CD4-positive, alpha-beta T cell treated with Interleukin-15 for 1 hour (primary cell): ENCODE measurements at regions not wholly inside any gene's neighbourhood (a gene's known extent, or its start where the extent isn't known, plus 50 kb on each side); places are given as distances from the start of the nearest gene placed in this dataset.

Experiments used
- DNase-seq: peaks from one replicate; pipeline ENCODE4 v3.0.0-alpha.2; 2020

DNA sequence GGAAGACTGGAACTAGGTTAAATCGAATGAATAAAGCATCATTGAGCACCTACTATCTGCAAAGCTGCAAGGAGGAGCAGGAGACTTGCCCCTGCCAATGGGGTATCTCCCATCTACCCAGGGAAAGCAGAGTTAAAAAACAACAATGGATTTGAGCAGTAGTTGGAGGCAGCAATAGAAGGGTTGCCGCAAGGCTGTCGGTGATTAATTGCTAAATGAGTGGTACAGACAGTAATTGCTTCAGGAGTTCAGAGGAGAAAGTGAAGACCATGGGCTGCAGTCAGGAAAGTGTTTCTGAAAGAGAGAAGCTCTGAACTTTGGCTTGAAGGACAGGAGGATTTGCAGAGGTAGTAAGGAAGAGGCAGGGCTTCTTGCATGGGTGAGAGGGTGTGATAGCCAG, 152.9 kb downstream of the ACTL8 start:
- no peak for DNase-seq

- no peak for DNase-seq
Observed at GRCh38 chr1:17908945-17909344, 153.8 kb downstream of the ACTL8 start.

DNA sequence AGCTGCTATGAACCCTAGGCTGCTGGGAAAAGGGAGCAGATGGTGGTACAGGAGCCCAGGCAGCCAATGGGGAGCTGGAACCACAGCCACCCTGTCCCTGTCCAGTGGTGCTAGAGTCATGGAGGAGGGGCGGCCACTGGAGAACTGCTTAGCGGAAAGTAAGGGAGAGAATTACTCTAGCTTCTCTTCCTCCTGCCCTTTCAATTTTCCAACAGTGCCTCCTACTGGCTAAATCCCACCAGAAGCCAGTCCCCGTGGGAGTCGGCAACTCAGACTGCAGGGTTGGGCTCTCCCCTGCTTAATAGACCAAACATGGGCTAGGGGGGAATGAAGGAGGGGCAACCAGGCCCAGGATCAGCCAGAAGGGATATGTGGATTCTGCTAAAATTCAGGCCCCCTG, 154.5 kb downstream of the ACTL8 start:
- no peak for DNase-seq

DNA sequence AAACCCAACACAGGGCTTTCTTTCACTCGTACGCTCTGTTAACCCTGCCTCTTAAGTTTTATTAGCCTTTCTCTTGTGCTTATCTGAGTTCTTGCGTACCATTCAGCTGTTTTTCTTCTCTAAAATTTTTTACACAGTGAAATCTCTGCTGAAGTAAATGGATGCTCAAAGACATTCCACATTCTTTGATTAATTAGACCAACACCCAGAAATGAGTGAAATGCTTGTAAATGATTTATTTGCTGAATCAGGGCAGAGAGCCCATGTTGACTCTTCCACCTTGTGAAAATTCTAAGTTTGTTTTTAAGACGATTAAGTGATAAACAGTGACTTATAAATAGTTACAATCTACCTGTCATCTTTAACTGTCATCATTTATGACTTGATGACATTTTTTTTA, 156.7 kb downstream of the ACTL8 start:
- DNase-seq, result no peak

DNA sequence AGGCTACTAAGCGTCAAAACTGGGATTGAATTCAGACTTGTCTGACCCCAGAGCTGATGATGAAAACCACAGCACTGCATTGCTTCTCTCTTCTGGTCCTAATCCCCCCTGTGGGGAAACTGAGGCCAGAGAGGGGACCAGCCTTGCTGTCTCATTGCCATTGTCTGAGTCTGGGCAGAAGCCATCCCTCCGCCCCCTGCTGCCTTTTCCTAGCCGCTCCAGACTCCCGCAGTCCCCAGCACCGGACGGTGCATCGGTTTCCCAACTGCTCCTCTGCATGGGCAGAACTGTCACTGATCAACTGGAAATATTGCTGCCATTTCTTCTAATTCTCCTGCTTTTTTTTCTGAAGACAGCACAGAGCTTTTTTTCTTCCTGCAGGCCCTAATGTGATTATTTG, 157.4 kb downstream of the ACTL8 start:
- no peak for DNase-seq

GRCh38 chr1:17913326-17914115, 158.4 kb downstream of the ACTL8 start:
- DNase-seq, result no peak

GRCh38 chr1:17914131-17914530, 159.0 kb downstream of the ACTL8 start:
- no peak for DNase-seq

- no peak for DNase-seq
Observed at GRCh38 chr1:17914987-17915386, 159.9 kb downstream of the ACTL8 start.

GRCh38 chr1:17915511-17916197, 160.5 kb downstream of the ACTL8 start:
- DNase-seq, result no peak

- no peak for DNase-seq
Observed at GRCh38 chr1:17916702-17917101, 161.6 kb downstream of the ACTL8 start.

DNA sequence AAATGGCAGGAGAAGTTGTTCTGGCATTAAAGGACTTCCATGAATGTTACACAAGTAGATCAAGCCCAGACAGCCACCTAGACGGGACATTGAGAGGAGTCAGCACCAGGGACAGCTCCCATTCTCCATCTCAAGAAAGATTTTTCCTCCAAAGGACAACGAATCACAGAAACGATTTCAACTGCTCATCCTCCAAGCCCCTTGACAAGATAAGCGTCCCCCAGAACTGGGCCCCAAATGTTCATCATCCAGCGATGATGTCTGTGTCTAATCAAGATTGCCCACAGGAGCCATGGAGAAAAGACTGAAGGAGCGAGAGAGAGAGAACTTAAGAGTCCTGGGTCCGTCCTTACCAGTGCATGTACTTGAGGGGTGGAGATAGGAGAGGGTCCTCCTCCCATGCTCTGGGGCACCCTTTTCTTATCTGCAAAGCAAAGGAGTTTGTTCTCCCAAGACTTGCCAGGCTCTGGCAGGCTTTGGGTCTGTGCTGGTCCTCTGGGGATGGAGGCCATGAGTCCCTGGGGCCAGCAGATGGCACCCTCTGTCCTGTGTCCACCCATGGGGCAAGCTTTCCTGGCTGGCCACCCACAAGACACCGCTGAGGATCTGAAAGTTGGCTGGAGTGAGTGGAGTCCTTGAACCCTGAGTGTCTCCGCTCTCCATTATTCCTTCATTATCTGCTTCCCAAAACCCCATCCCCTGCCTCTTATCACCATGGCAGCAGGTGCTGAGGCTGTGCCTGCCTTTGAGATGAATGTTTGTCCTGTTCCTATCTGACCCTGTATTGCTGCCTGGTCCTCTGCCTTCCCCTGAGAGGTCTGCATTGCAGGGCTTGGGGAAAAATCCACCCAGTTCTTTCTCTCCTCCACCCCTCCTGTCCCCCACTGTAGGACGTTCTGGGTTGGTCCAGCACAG, 164.6 kb downstream of the ACTL8 start:
- no peak for DNase-seq

DNA sequence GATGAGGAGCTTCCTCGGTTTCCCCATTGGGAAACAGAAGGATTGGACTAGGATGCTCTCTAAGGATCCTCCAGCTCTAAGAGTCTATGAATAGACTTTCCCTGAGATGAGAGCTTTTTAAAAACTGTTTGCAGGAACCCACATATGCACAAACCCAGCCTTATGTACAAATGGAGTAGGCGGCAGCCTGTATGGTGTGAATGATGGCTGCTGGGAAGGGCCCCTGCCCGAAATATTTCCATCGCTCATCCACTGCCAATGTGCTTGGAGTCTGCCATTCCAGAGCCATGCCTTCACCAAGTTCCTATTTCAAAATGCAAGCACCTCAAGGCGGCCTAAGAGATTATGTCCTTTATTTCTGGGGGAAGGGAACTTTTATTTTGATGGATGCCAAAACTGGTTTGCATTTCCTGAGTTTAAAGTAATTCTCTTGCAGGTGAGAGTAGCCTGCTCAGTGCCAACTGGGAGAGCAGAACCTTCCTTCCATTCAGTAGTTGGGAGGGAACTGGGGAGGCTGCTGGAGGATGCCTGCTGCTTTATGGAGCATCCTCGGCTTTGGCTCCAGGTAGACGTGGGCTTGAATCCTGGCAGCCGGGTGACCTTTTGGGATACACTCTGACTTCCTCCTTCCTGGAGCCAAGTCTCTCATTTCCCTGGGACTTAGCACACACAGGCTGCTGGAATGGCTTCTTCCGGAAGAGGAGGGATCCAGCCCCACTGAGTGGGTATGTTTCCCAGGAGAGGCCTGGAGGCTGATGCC, 165.9 kb downstream of the ACTL8 start:
- DNase-seq, result no peak

DNA sequence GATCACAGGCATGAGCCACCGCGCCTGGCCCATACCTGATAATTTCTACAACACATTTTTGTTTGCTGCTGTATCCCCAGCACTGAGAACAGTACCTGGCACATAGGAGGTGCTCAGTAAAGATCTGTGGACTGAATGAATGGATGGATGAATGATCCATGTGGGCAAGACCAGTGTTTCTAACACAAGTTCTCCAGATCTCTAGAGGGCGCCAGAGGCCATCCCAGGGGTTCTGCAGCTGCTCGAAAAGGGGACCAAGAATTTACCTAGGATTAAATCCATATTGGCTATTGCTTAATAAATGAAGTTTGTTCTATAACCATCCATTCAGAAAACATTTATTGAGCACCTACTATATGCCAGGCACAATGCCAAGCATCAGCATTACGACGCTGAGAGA, 167.7 kb downstream of the ACTL8 start:
- no peak for DNase-seq

DNA sequence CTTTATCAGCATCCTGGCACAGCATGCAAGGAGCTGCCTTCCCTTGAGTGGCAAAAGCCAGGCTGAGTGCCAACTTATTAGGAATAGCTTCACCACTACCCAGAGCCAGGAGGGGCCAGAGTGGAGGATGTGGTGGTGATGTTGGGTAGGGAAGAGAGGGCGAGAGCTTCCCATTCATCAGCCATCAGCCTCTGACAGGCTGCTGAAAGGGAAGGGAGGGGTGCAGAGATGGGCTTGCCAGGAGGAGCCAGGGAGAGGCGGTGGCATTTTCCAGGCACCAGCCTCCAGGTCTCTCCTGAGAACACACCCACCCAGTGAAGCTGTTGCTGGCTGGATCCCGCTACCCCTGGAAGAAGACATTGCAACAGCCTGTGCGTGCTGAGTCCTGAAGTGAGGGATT, 168.5 kb downstream of the ACTL8 start:
- DNase-seq, result no peak

DNA sequence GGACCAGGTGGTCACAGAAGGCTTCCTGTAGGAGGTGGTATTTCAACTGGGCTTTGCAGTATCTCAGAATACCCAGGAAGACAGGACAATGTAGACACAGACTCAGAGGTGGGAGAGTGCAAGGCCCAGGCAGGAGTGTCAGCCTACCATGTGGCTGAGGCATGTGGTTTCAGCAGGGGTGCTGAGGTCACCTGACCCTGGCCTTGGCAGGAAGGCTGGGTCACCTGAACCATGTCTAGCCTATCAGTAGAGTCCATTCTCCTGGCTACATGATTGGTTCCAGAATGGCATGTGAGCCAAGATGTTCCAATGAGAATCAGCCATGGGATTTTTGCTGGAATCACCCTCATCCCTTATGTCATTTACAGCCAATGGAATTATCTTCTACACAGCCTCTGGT, 169.4 kb downstream of the ACTL8 start:
- DNase-seq, result no peak

DNA sequence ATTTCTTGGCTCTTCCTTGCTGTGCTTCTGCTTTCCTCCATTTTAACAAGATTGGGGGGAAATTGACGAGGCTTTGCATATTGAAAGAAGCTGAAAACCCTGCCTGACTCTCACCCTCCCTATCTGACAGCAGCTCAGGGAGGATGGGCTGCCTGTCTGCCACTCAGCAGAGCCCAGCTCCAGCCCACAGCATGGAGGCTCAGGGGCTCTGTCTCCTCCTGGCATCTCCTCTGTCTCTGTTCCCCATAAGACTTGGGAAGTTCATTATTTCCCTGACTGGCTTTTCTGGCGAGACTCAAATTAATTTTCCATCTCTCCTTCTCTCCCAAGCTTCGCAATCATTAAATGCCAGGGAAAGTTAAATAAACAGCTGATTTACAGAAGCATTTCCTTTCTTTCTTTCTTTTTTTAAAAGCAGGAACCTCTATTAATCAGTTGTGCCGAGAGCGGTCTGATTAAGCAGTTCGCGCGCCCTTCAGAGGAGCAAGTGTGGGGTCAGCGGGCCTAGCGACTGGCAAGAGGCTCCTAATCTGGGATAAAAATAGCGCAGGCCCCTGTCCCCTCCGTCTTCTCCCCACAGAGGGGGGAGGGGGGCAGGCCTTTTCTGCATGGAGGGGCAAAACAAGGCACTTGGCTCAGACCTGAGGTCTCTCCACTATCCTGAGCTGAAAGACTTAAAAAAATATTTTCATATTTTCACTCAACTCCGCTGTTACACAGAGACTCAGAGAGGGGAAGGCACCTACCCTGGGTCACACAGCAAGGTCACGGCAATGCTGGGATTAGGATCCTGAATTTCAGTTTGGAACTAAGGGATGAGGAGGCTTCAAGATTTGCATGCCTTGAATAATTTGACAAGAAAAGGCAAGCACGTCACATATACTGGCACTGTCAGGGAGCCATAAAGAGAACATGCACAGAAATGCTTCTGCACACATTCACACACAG, 170.4 kb downstream of the ACTL8 start:
- no peak for DNase-seq

DNA sequence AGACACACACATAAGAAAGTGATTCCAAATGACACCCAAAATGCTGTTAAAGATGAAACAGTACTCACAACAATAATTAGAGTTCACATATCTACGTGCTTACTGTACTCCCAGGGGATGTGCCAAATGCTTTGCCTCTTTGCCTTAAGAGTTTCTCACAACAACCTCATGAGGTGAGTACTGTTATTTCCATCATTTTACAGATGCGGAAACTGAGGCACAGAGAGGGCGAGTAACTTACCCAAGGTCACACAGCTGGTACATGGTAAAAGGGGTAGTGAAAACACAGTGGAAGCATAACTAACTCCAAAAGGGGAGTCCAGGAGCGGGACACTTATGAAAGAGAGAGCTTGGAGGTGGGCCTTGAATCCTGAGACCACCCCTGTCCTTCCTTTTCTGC, 171.8 kb downstream of the ACTL8 start:
- DNase-seq, result no peak

DNA sequence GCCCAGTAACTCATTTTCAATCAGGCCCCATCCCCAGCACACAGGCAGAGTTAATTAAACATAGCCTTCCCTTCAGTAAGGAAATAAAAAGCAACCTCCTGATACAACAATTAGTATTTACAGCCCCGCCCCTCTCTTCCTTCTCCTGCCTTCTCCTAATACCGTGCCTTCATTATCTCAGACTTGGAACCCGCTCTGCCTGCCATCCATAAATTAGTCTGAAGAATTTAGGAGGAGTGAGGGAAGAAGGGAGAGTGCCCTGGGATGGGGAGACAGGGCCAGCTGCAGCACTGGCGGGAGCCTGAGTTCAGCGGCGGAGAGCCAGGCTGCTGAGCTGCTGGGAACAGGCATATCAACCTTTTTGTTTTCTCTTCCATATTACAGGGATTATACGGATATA, 172.8 kb downstream of the ACTL8 start:
- no peak for DNase-seq

DNA sequence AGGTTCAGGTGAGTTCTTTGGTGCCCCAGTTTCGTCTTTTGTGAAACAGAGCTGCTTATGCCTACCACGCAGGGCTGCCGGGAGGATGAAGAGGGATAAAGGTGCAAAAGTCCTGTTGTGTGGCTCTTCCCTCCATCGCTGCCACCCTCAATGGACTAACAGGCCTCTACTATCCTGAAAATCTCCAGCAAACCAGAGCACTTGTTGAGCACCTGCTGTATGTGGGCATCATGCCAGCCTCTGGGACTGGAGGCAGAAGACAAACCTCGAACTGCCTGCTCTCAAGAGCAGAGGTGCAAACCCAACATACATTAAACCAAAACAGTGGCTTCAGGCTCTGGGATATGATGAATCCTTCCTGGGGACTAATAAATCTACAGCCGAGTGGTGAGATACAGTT, 174.1 kb downstream of the ACTL8 start:
- no peak for DNase-seq

DNA sequence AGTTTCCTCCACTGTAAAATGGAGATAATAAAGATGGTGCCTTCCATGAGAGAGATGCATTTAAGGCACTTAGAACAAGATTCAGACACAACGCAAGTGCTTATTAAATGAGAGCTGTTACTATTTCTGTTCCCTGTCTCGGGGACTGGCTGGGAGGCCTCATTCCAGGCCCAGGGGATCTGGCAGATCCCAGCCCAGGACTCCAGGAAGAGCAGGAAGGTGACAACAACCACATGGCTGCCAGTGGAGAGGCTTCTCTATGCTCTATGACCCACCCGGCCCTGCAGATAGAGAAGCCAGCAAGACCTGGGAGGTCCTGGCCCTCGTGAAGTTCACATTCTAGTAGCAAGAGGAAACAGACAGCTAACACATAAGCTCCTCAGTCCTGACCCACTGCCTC, 175.5 kb downstream of the ACTL8 start:
- DNase-seq, result no peak

- DNase-seq, result no peak
Observed at GRCh38 chr1:17932164-17932563, 175.4 kb upstream of the IGSF21 start.

DNA sequence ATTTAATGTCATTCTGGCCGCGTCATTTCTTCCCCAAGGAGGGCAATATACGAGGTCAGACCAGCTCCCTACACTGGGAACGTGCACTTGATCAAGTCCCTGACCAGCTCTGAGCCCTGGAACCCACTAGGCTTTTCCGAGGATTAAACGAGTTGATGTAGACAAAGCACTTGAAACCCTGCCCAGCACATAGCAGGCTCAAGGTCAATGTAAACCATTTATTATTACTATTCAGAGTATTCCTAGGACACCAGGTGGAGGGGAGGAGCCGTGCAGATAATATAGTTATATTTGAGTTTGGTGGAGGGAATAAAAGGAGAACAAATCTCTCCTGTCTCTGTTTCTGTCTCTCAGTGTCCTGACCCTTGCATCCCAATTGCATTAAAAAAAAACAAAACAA, 174.1 kb upstream of the IGSF21 start:
- no peak for DNase-seq
